GF-D8 (cell line): ENCODE measurements at regions not wholly inside any gene's neighbourhood (a gene's known extent, or its start where the extent isn't known, plus 50 kb on each side); places are given as distances from the start of the nearest gene placed in this dataset.
"Not testable (repeated sequence)": the region's sequence is repeated elsewhere in the genome, so short reads cannot be mapped to it uniquely, and the experiment has no call there.

Experiments
- DNase-seq: peaks from one replicate; lab custom pipeline; 2025; lab: John Stamatoyannopoulos, UW

GRCh38 chr1:30250984-30251850 lies 472.2 kb downstream of the MATN1 start:
- DNase-seq = no peak

- no peak for DNase-seq
Measured at GRCh38 chr1:30250338-30250983, 472.9 kb downstream of the MATN1 start.

- no peak for DNase-seq
Measured at GRCh38 chr1:30249446-30250337, 473.7 kb downstream of the MATN1 start.

- DNase-seq = no peak
Measured at GRCh38 chr1:30248774-30249173, 474.6 kb downstream of the MATN1 start.

- no peak for DNase-seq
Measured at GRCh38 chr1:30248373-30248772, 475.0 kb downstream of the MATN1 start.

GRCh38 chr1:30244801-30245200 lies 478.6 kb downstream of the MATN1 start:
- DNase-seq = no peak

- DNase-seq = no peak
Measured at GRCh38 chr1:30242722-30243457, 480.5 kb downstream of the MATN1 start.

- DNase-seq = no peak
Measured at GRCh38 chr1:30242168-30242567, 481.2 kb downstream of the MATN1 start.

- no peak for DNase-seq
Measured at GRCh38 chr1:30241681-30242080, 481.7 kb downstream of the MATN1 start.

GRCh38 chr1:30234091-30234490 lies 489.3 kb downstream of the MATN1 start:
- no peak for DNase-seq

GRCh38 chr1:30232288-30232899 lies 491.0 kb downstream of the MATN1 start:
- no peak for DNase-seq

- no peak for DNase-seq
Measured at GRCh38 chr1:30229960-30230359, 493.4 kb downstream of the MATN1 start.

GRCh38 chr1:30229557-30229956 lies 493.8 kb downstream of the MATN1 start:
- no peak for DNase-seq

- no peak for DNase-seq
Measured at GRCh38 chr1:30226648-30227047, 496.7 kb downstream of the MATN1 start.

- no peak for DNase-seq
Measured at GRCh38 chr1:30225357-30225756, 498.0 kb downstream of the MATN1 start.

- no peak for DNase-seq
Measured at GRCh38 chr1:30219675-30220074, 503.7 kb downstream of the MATN1 start.

GRCh38 chr1:30218438-30218837 lies 504.9 kb downstream of the MATN1 start:
- DNase-seq = no peak

- no peak for DNase-seq
Measured at GRCh38 chr1:30216602-30217001, 506.8 kb downstream of the MATN1 start.

- DNase-seq = no peak
Measured at GRCh38 chr1:30213936-30214335, 509.4 kb downstream of the MATN1 start.

- not testable (repeated sequence) for DNase-seq
Measured at GRCh38 chr1:30207962-30208361, 515.4 kb downstream of the MATN1 start.

- DNase-seq = not testable (repeated sequence)
Measured at GRCh38 chr1:30206631-30207030, 516.8 kb downstream of the MATN1 start.
